ENCODE measurements at regions not wholly inside any gene's neighbourhood (a gene's known extent, or its start where the extent isn't known, plus 50 kb on each side); places are given as distances from the start of the nearest gene placed in this dataset.

- Histone ChIP-seq H3K4ac (ENCODE audit: low read depth, low read length) (no peak overlapping the region), H3K23ac (ENCODE audit: insufficient read length, low read depth, low read length) (no peak overlapping the region), H4K5ac (ENCODE audit: insufficient read length, low read depth, low read length) (no peak overlapping the region), H2BK5ac (ENCODE audit: insufficient read length, low read length) (no peak overlapping the region), H2AFZ (ENCODE audit: low read length) (no peak overlapping the region), H2BK15ac (ENCODE audit: low read depth, low read length) (no peak overlapping the region), H2BK120ac (ENCODE audit: low read depth, low read length, poor library complexity, severe bottlenecking) (no peak overlapping the region), H4K20me1 (ENCODE audit: control insufficient read depth, insufficient read depth, insufficient read length) (no peaks in the 10 kb centered on the region), H3K27me3 (ENCODE audit: insufficient read depth, low read length) (no peaks in the 10 kb centered on the region), H3K9me3 (ENCODE audit: control insufficient read depth, low read depth, low read length) (no peaks in the 10 kb centered on the region), H3K27ac (ENCODE audit: insufficient read length, low read depth, low read length) (no peak overlapping the region), H2AK5ac (ENCODE audit: insufficient read length, low read length) (no peak overlapping the region), H3K4me2 (ENCODE audit: insufficient read depth, insufficient read length, low read length) (no peak overlapping the region), H3K79me2 (ENCODE audit: insufficient read depth, low read length) (no peaks in the 10 kb centered on the region), H4K8ac (replicated peaks; ENCODE audit: insufficient read length, low read depth, low read length) (no peak overlapping the region), H2BK20ac (ENCODE audit: low read depth, low read length, poor library complexity, severe bottlenecking) (no peak overlapping the region), H3T11ph (ENCODE audit: low read length) (no peak overlapping the region), H3K9ac (ENCODE audit: extremely low read depth, insufficient read length, low read length) (no peak overlapping the region), H3K14ac (ENCODE audit: insufficient read depth, low read length) (no peak overlapping the region), H4K91ac (ENCODE audit: insufficient read length, low read depth, low read length) (no peak overlapping the region), H2BK12ac (ENCODE audit: insufficient read length, low read depth, low read length) (no peak overlapping the region), H3K4me1 (ENCODE audit: insufficient read depth, low read length) (no peaks in the 10 kb centered on the region), H3K23me2 (ENCODE audit: insufficient read length, low read depth, low read length, poor library complexity, severe bottlenecking) (no peaks in the 10 kb centered on the region), H3K56ac (ENCODE audit: insufficient read length, low read depth, low read length) (no peak overlapping the region), H3K18ac (ENCODE audit: insufficient read length, low read depth, low read length) (no peak overlapping the region), H3K79me1 (ENCODE audit: insufficient read depth, low read depth, low read length, poor library complexity, severe bottlenecking) (no peaks in the 10 kb centered on the region)
- no peaks in the 10 kb centered on the region for H3K4me1 Mint-ChIP-seq
- no peak for DNase-seq
- no peak overlapping the region for H3K4me3 Mint-ChIP-seq
- peaks cover 8 to 10% of the 10 kb centered on the region in 2 experiments; a peak in 4 of 5 replicates for H3K9me3 Mint-ChIP-seq
- no peak overlapping the region for H3K27ac Mint-ChIP-seq
- H3K27me3 Mint-ChIP-seq (ENCODE audit: low read depth): no peaks in the 10 kb centered on the region
- no peak for TF ChIP-seq CTCF (conservative IDR thresholded peaks at IDR 0.05)
- peaks cover 5 to 11% (median 10%) of the 10 kb centered on the region in 3 experiments; a peak in 6 of 7 replicates for H3K36me3 Mint-ChIP-seq (ENCODE audit: insufficient read depth in 1 of 3, low read depth in 3 of 3)
- WGBS (ENCODE audit: extremely low coverage, insufficient read length, low lambda C conversion rate): no CpG with 5 or more reads among the region's 1 CpG
These were observed 293.6 kb upstream of the PCDH20 start for GRCh38 chr13:61709258-61709657.
